Transverse colon (tissue), 4 donors: ENCODE measurements at regions not wholly inside any gene's neighbourhood (a gene's known extent, or its start where the extent isn't known, plus 50 kb on each side); places are given as distances from the start of the nearest gene placed in this dataset.

Experiments
- DNase-seq: peaks from one replicate; pipeline ENCODE4 v3.0.0-alpha.2; 2019
- H3K27ac ChIP-seq, 4 donors: fragments of 200-600 bp; sonication (generic); 2 replicates each; pipeline ENCODE4 v1.5.1; 2016 to 2018; ENCODE audit warnings: inconsistent platforms in 4 of 4
- H3K27me3 ChIP-seq: fragments of 200-600 bp; sonication (generic); 2 replicates; pipeline ENCODE4 v1.5.1; 2017; ENCODE audit warnings: inconsistent platforms
- H3K36me3 ChIP-seq, 4 donors: fragments of 200-600 bp; sonication (generic); 2 replicates each; pipeline ENCODE4 v1.5.1; 2017 to 2019; ENCODE audit warnings: inconsistent platforms in 4 of 4
- H3K4me1 ChIP-seq, 4 donors: fragments of 200-600 bp; sonication (generic); 2 replicates each; pipeline ENCODE4 v1.5.1; 2017 to 2020; ENCODE audit warnings: inconsistent platforms in 4 of 4
- H3K4me3 ChIP-seq, 4 donors: fragments of 200-600 bp; sonication (generic); 1 replicate in 1 of 4; 2 replicates in 3 of 4; pipeline versions ENCODE4 v1.5.1 to v1.6.1; 2017 to 2019; ENCODE audit warnings: inconsistent platforms in 4 of 4
- H3K9me3 ChIP-seq, 2 donors: fragments of 200-600 bp; sonication (generic); 2 replicates each; pipeline ENCODE4 v1.5.1; 2017 to 2019; ENCODE audit warnings: inconsistent platforms in 2 of 2
- EP300 ChIP-seq: sonication (generic); formaldehyde crosslinking; IDR thresholded peaks from one replicate; pipeline ENCODE4 v1.6.1; 2017; ENCODE audit warnings: antibody characterized with exemption, low read depth
- POLR2A ChIP-seq: fragments of 450-650 bp; IDR thresholded peaks from one replicate; pipeline ENCODE4 v1.6.1; 2016; ENCODE audit warnings: antibody characterized with exemption, mild to moderate bottlenecking, moderate library complexity
- POLR2AphosphoS5 ChIP-seq, 3 donors: sonication (generic); formaldehyde crosslinking; IDR thresholded peaks; one replicate each; pipeline ENCODE4 v1.6.1; 2016; ENCODE audit warnings: antibody characterized with exemption in 3 of 3
- WGBS, 2 donors: methylation state at CpG; one replicate each; pipeline ENCODE4 v1.1.5; 2018; ENCODE audit warnings: low coverage in 1 of 2; 5-methylcytosine and 5-hydroxymethylcytosine counted together
- in situ Hi-C, 4 donors: fragments of 200-750 bp; cut with MboI; loops; one replicate each; pipeline versions ENCODE4 v1.15.0 to v1.15.1; 2017; ENCODE audit warnings: low sequenced_read_pairs in 3 of 4, low pct_ligation_motif_present in 1 of 4, low pct_unique_long_range_greater_than_20kb in 1 of 4
- intact Hi-C: fragments of 100-400 bp; cut with DNase I; formaldehyde crosslinking; loops from one replicate; pipeline ENCODE4 v1.15.1; 2023; ENCODE audit warnings: low total_unique reads
- TF ChIP-seq, protein P1 (sequence below), 5 experiments: fragments of 200-600 bp in 3 of 5; fragments of 450-650 bp in 2 of 5; sonication (generic) in 3 of 5; IDR thresholded peaks; 1 replicate in 2 of 5; 2 replicates in 3 of 5; pipeline ENCODE4 v1.5.1; 2016 to 2017; ENCODE audit warnings: antibody characterized with exemption in 5 of 5, inconsistent platforms in 3 of 5, mild to moderate bottlenecking in 2 of 5, moderate library complexity in 1 of 5

DNA sequence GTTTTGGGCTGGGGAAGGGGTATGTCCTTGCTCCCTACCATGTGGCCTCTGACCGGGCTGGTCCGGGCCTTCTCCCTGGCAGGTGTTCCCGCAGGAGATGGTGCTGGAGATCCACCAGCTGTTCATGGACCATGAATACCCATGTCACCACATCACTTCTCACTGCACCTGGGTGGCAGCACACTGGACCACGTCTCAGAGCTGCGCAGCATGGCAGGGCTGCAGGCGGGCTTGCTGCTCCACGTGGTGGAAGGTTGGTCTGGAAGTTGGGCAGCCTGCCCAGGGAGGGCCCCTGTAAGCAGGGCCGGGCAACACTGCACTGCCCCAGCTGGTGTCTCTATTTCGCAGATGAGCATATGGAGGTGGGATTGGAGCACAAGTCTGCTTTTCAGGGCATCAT is 169.5 kb upstream of the ZNF267 start:
- Histone ChIP-seq H3K9me3 (no peaks in the 10 kb centered on the region), H3K36me3 (peaks cover 0 to 27% (median 10%) of the 10 kb centered on the region in 4 donors), H3K4me3 (no peak overlapping the region), H3K4me1 (peaks cover 0 to 13% (median 8%) of the 10 kb centered on the region in 4 donors), H3K27ac (no peak overlapping the region), H3K27me3 (no peaks in the 10 kb centered on the region)
- TF ChIP-seq POLR2A (no peak), EP300 (no peak), POLR2AphosphoS5 (IDR thresholded peaks at IDR 0.05) (no peak)
- TF ChIP-seq, protein P1, sequence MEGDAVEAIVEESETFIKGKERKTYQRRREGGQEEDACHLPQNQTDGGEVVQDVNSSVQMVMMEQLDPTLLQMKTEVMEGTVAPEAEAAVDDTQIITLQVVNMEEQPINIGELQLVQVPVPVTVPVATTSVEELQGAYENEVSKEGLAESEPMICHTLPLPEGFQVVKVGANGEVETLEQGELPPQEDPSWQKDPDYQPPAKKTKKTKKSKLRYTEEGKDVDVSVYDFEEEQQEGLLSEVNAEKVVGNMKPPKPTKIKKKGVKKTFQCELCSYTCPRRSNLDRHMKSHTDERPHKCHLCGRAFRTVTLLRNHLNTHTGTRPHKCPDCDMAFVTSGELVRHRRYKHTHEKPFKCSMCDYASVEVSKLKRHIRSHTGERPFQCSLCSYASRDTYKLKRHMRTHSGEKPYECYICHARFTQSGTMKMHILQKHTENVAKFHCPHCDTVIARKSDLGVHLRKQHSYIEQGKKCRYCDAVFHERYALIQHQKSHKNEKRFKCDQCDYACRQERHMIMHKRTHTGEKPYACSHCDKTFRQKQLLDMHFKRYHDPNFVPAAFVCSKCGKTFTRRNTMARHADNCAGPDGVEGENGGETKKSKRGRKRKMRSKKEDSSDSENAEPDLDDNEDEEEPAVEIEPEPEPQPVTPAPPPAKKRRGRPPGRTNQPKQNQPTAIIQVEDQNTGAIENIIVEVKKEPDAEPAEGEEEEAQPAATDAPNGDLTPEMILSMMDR (IDR thresholded peaks at IDR 0.05) = no peak
- WGBS, 2 donors = 93% methylated on average over 8 of the region's 9 CpGs; no CpG with 5 or more reads in 1 of the 2 donors
- intact Hi-C loops = no loop called here
- DNase-seq = no peak
- in situ Hi-C loops = loop anchor here in 1 of 4 donors (25.0 kb wide), 1 partner anchor 742 kb away; the partner anchor contains the start of gene SETD1A

GRCh38 chr16:31705371-31705770 is 168.2 kb upstream of the ZNF267 start:
- Histone ChIP-seq H3K4me1 (peaks cover 0 to 9% (median 8%) of the 10 kb centered on the region in 4 donors), H3K27me3 (no peaks in the 10 kb centered on the region), H3K27ac (no peak overlapping the region), H3K36me3 (peaks cover 0 to 27% (median 10%) of the 10 kb centered on the region in 4 donors), H3K9me3 (no peaks in the 10 kb centered on the region), H3K4me3 (no peak overlapping the region)
- in situ Hi-C loops = loop anchor here in 1 of 4 donors (25.0 kb wide), 1 partner anchor 743 kb away; the partner anchor contains the start of gene SETD1A
- intact Hi-C loops = no loop called here
- no peak for DNase-seq
- 99 to 100% methylated on average over 1 to 5 of the region's 5 CpGs for WGBS, 2 donors
- TF ChIP-seq, protein P1 (IDR thresholded peaks at IDR 0.05) = no peak
- TF ChIP-seq POLR2AphosphoS5 (IDR thresholded peaks at IDR 0.05) = no peak
- TF ChIP-seq EP300 = no peak
- no peak for TF ChIP-seq POLR2A

DNA sequence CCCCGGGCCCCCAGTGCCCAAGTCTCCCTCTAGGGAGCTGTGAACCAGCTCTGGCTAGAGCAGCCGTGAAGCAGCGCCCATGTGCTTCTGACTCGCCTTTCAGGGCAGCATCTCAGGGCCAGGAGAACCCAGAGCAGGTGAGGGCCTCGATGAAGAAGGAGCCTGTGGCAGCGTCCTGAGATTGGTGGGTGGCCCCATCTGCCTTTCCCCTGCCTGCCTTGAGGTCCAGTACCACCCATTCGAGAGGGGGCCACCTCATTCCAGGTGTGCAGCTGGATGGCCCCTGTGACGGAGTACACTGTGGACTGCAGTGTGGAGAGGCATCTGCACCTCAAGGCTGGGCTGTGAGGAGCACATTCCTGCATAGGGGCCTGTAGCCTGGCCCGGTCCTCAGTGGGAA is 167.3 kb upstream of the ZNF267 start:
- 86% methylated on average over 7 of the region's 9 CpGs; no CpG with 5 or more reads in 1 of the 2 donors for WGBS, 2 donors
- intact Hi-C loops = no loop called here
- Histone ChIP-seq H3K27ac (no peak overlapping the region), H3K4me1 (peaks cover 0 to 5% (median 4%) of the 10 kb centered on the region in 4 donors), H3K36me3 (peaks cover 0 to 27% (median 10%) of the 10 kb centered on the region in 4 donors), H3K27me3 (no peaks in the 10 kb centered on the region), H3K4me3 (no peak overlapping the region), H3K9me3 (no peaks in the 10 kb centered on the region)
- TF ChIP-seq, protein P1 (IDR thresholded peaks at IDR 0.05) = no peak
- TF ChIP-seq POLR2AphosphoS5 (IDR thresholded peaks at IDR 0.05) (no peak), EP300 (no peak), POLR2A (no peak)
- DNase-seq = no peak
- in situ Hi-C loops = loop anchor here in 1 of 4 donors (25.0 kb wide), 1 partner anchor 744 kb away; the partner anchor contains the start of gene SETD1A

- H3K9me3 ChIP-seq = no peaks in the 10 kb centered on the region
- intact Hi-C loops = no loop called here
- 89 to 90% methylated on average over 2 to 3 of the region's 4 CpGs for WGBS, 2 donors
- H3K4me1 ChIP-seq = no peaks in the 10 kb centered on the region
- no peaks in the 10 kb centered on the region for H3K27me3 ChIP-seq
- no peak overlapping the region for H3K4me3 ChIP-seq
- H3K36me3 ChIP-seq = peaks cover 0 to 27% (median 10%) of the 10 kb centered on the region in 4 donors
- in situ Hi-C loops = loop anchor here in 1 of 4 donors (25.0 kb wide), 1 partner anchor 745 kb away; the partner anchor contains the start of gene SETD1A
- no peak for TF ChIP-seq POLR2A
- TF ChIP-seq, protein P1 (IDR thresholded peaks at IDR 0.05) = no peak
- no peak for TF ChIP-seq EP300
- TF ChIP-seq POLR2AphosphoS5 (IDR thresholded peaks at IDR 0.05) = no peak
- no peak overlapping the region for H3K27ac ChIP-seq
- DNase-seq = no peak
Measured at GRCh38 chr16:31706925-31707324, 166.7 kb upstream of the ZNF267 start.
